Neural crest cell (in vitro differentiated cells): ENCODE measurements at regions not wholly inside any gene's neighbourhood (a gene's known extent, or its start where the extent isn't known, plus 50 kb on each side); places are given as distances from the start of the nearest gene placed in this dataset.

ENCODE experiments used
- DNase-seq: peaks from one replicate; pipeline ENCODE4 v3.0.0; 2021; ENCODE audit warnings: low read depth, mixed read lengths, low spot score
- H3K27ac Mint-ChIP-seq: one replicate; pipeline ENCODE4 v1.8.0; 2021; ENCODE audit warnings: mild to moderate bottlenecking, mixed read lengths; ENCODE audit not compliant: unreplicated experiment
- H3K27me3 Mint-ChIP-seq: 2 replicates; pipeline ENCODE4 v1.8.0; 2021; ENCODE audit warnings: low read depth, mild to moderate bottlenecking, mixed read lengths
- H3K36me3 Mint-ChIP-seq: 2 replicates; pipeline ENCODE4 v1.8.0; 2021; ENCODE audit warnings: low read depth, mild to moderate bottlenecking, mixed read lengths
- H3K4me1 Mint-ChIP-seq: 2 replicates; pipeline ENCODE4 v1.8.0; 2021; ENCODE audit warnings: mixed read lengths
- H3K4me3 Mint-ChIP-seq: one replicate; pipeline ENCODE4 v1.8.0; 2021; ENCODE audit warnings: mild to moderate bottlenecking, mixed read lengths
- H3K9me3 Mint-ChIP-seq: 2 replicates; pipeline ENCODE4 v1.8.0; 2021; ENCODE audit warnings: mixed read lengths
- CTCF ChIP-seq: fragments of 200-600 bp; sonication (generic); conservative IDR thresholded peaks from 2 replicates; pipeline ENCODE4 v1.5.0; 2021; ENCODE audit warnings: antibody characterized with exemption, mild to moderate bottlenecking

- TF ChIP-seq CTCF, result no peak
- H3K36me3 Mint-ChIP-seq, result no peaks in the 10 kb centered on the region
- peaks cover 8% of the 10 kb centered on the region for H3K27me3 Mint-ChIP-seq
- no peak overlapping the region for H3K27ac Mint-ChIP-seq
- H3K4me3 Mint-ChIP-seq, result no peak overlapping the region
- no peaks in the 10 kb centered on the region for H3K9me3 Mint-ChIP-seq
- H3K4me1 Mint-ChIP-seq, result no peaks in the 10 kb centered on the region
- no peak for DNase-seq
Observed at GRCh38 chr10:124315591-124316270, 103.0 kb downstream of the OAT start.

- DNase-seq, result no peak
- no peaks in the 10 kb centered on the region for H3K4me1 Mint-ChIP-seq
- H3K4me3 Mint-ChIP-seq, result no peak overlapping the region
- no peak for TF ChIP-seq CTCF
- no peak overlapping the region for H3K27ac Mint-ChIP-seq
- no peaks in the 10 kb centered on the region for H3K9me3 Mint-ChIP-seq
- H3K27me3 Mint-ChIP-seq, result peaks cover 8% of the 10 kb centered on the region
- no peaks in the 10 kb centered on the region for H3K36me3 Mint-ChIP-seq
Observed at GRCh38 chr10:124313374-124313773, 105.3 kb downstream of the OAT start.

- DNase-seq, result no peak
- H3K27ac Mint-ChIP-seq, result no peak overlapping the region
- no peak overlapping the region for H3K4me3 Mint-ChIP-seq
- H3K4me1 Mint-ChIP-seq, result no peaks in the 10 kb centered on the region
- no peak for TF ChIP-seq CTCF
- H3K36me3 Mint-ChIP-seq, result no peaks in the 10 kb centered on the region
- peaks cover 2% of the 10 kb centered on the region for H3K27me3 Mint-ChIP-seq
- no peaks in the 10 kb centered on the region for H3K9me3 Mint-ChIP-seq
Observed at GRCh38 chr10:124308811-124309210, 109.9 kb downstream of the OAT start.

GRCh38 chr10:124308056-124308645 lies 110.6 kb downstream of the OAT start:
- DNase-seq, result no peak
- Mint-ChIP-seq H3K4me3 (no peak overlapping the region), H3K9me3 (no peaks in the 10 kb centered on the region), H3K4me1 (no peaks in the 10 kb centered on the region), H3K27me3 (no peaks in the 10 kb centered on the region), H3K27ac (no peak overlapping the region), H3K36me3 (no peaks in the 10 kb centered on the region)
- TF ChIP-seq CTCF, result no peak

- H3K9me3 Mint-ChIP-seq, result no peaks in the 10 kb centered on the region
- DNase-seq, result no peak
- no peak overlapping the region for H3K27ac Mint-ChIP-seq
- H3K4me1 Mint-ChIP-seq, result no peaks in the 10 kb centered on the region
- H3K36me3 Mint-ChIP-seq, result no peaks in the 10 kb centered on the region
- H3K4me3 Mint-ChIP-seq, result no peak overlapping the region
- no peak for TF ChIP-seq CTCF
- no peaks in the 10 kb centered on the region for H3K27me3 Mint-ChIP-seq
Observed at GRCh38 chr10:124307591-124307990, 111.1 kb downstream of the OAT start.
